ENCODE measurements at regions not wholly inside any gene's neighbourhood (a gene's known extent, or its start where the extent isn't known, plus 50 kb on each side); places are given as distances from the start of the nearest gene placed in this dataset.

GRCh38 chr9:22279636-22280035, 167.0 kb upstream of the DMRTA1 start:
- no peak for DNase-seq
- Histone ChIP-seq H3K27ac (ENCODE audit: insufficient read depth in 1 of 2, low read depth in 1 of 2, low read length in 2 of 2, poor library complexity in 1 of 2, severe bottlenecking in 2 of 2) (no peak overlapping the region), H3K4me1 (ENCODE audit: control extremely low read depth in 1 of 4, control insufficient read depth in 4 of 4, insufficient read depth in 4 of 4, low read length in 3 of 4) (no peaks in the 10 kb centered on the region), H3K4me3 (ENCODE audit: control insufficient read depth in 1 of 7, extremely low read depth in 1 of 7, insufficient read depth in 4 of 7, low read depth in 2 of 7, low read length in 6 of 7) (no peak overlapping the region), H3K36me3 (ENCODE audit: control insufficient read depth in 4 of 4, insufficient read depth in 4 of 4, low read length in 3 of 4) (no peaks in the 10 kb centered on the region), H3K9me3 (ENCODE audit: control extremely low read depth in 1 of 5, control insufficient read depth in 4 of 5, insufficient read depth in 2 of 5, low read depth in 1 of 5, low read length in 4 of 5) (peaks cover 0 to under 1% (median 0%) of the 10 kb centered on the region in 5 experiments), H3K27me3 (replicated peaks in 2 of 5; ENCODE audit: control insufficient read depth in 4 of 5, insufficient read depth in 5 of 5, low read length in 4 of 5) (peaks cover 0 to 3% (median 0%) of the 10 kb centered on the region in 5 experiments)
- POLR2A ChIA-PET, result no interaction called here
- CTCF ChIA-PET, result no interaction called here
- WGBS (ENCODE audit: insufficient coverage), result no CpG with 5 or more reads among the region's 1 CpG

GRCh38 chr9:22285066-22285465, 161.6 kb upstream of the DMRTA1 start:
- CTCF ChIA-PET, result no interaction called here
- POLR2A ChIA-PET, result no interaction called here
- Histone ChIP-seq H3K9me3 (ENCODE audit: control extremely low read depth in 1 of 5, control insufficient read depth in 4 of 5, insufficient read depth in 2 of 5, low read depth in 1 of 5, low read length in 4 of 5) (no peaks in the 10 kb centered on the region), H3K4me3 (ENCODE audit: control insufficient read depth in 1 of 7, extremely low read depth in 1 of 7, insufficient read depth in 4 of 7, low read depth in 2 of 7, low read length in 6 of 7) (no peak overlapping the region), H3K4me1 (ENCODE audit: control extremely low read depth in 1 of 4, control insufficient read depth in 4 of 4, insufficient read depth in 4 of 4, low read length in 3 of 4) (no peaks in the 10 kb centered on the region), H3K27me3 (replicated peaks in 2 of 5; ENCODE audit: control insufficient read depth in 4 of 5, insufficient read depth in 5 of 5, low read length in 4 of 5) (peaks cover 0 to 5% (median 3%) of the 10 kb centered on the region in 5 experiments), H3K36me3 (ENCODE audit: control insufficient read depth in 4 of 4, insufficient read depth in 4 of 4, low read length in 3 of 4) (no peaks in the 10 kb centered on the region), H3K27ac (ENCODE audit: insufficient read depth in 1 of 2, low read depth in 1 of 2, low read length in 2 of 2, poor library complexity in 1 of 2, severe bottlenecking in 2 of 2) (no peak overlapping the region)
- DNase-seq, result no peak
- 88% methylated on average over 1 of the region's 1 CpG for WGBS (ENCODE audit: insufficient coverage)

- Histone ChIP-seq H3K9me3 (ENCODE audit: control extremely low read depth in 1 of 5, control insufficient read depth in 4 of 5, insufficient read depth in 2 of 5, low read depth in 1 of 5, low read length in 4 of 5) (no peaks in the 10 kb centered on the region), H3K36me3 (ENCODE audit: control insufficient read depth in 4 of 4, insufficient read depth in 4 of 4, low read length in 3 of 4) (no peaks in the 10 kb centered on the region), H3K27ac (ENCODE audit: insufficient read depth in 1 of 2, low read depth in 1 of 2, low read length in 2 of 2, poor library complexity in 1 of 2, severe bottlenecking in 2 of 2) (no peak overlapping the region), H3K27me3 (replicated peaks in 2 of 5; ENCODE audit: control insufficient read depth in 4 of 5, insufficient read depth in 5 of 5, low read length in 4 of 5) (peaks cover 0 to 8% (median 3%) of the 10 kb centered on the region in 5 experiments), H3K4me1 (ENCODE audit: control extremely low read depth in 1 of 4, control insufficient read depth in 4 of 4, insufficient read depth in 4 of 4, low read length in 3 of 4) (no peaks in the 10 kb centered on the region), H3K4me3 (ENCODE audit: control insufficient read depth in 1 of 7, extremely low read depth in 1 of 7, insufficient read depth in 4 of 7, low read depth in 2 of 7, low read length in 6 of 7) (no peak overlapping the region)
- no peak for DNase-seq
- ChIA-PET POLR2A (no interaction called here), CTCF (no interaction called here)
- WGBS (ENCODE audit: insufficient coverage), result 100% methylated on average over 1 of the region's 1 CpG
Measured at GRCh38 chr9:22286661-22287060, 160.0 kb upstream of the DMRTA1 start.

- POLR2A ChIA-PET, result no interaction called here
- no peak for DNase-seq
- Histone ChIP-seq H3K36me3 (ENCODE audit: control insufficient read depth in 4 of 4, insufficient read depth in 4 of 4, low read length in 3 of 4) (no peaks in the 10 kb centered on the region), H3K27me3 (replicated peaks in 2 of 5; ENCODE audit: control insufficient read depth in 4 of 5, insufficient read depth in 5 of 5, low read length in 4 of 5) (peaks cover 0 to 8% (median 3%) of the 10 kb centered on the region in 5 experiments), H3K4me3 (ENCODE audit: control insufficient read depth in 1 of 7, extremely low read depth in 1 of 7, insufficient read depth in 4 of 7, low read depth in 2 of 7, low read length in 6 of 7) (no peak overlapping the region), H3K27ac (ENCODE audit: insufficient read depth in 1 of 2, low read depth in 1 of 2, low read length in 2 of 2, poor library complexity in 1 of 2, severe bottlenecking in 2 of 2) (no peak overlapping the region), H3K9me3 (ENCODE audit: control extremely low read depth in 1 of 5, control insufficient read depth in 4 of 5, insufficient read depth in 2 of 5, low read depth in 1 of 5, low read length in 4 of 5) (no peaks in the 10 kb centered on the region), H3K4me1 (ENCODE audit: control extremely low read depth in 1 of 4, control insufficient read depth in 4 of 4, insufficient read depth in 4 of 4, low read length in 3 of 4) (no peaks in the 10 kb centered on the region)
- CTCF ChIA-PET, result no interaction called here
- WGBS (ENCODE audit: insufficient coverage), result no CpG with 5 or more reads among the region's 1 CpG
Measured at GRCh38 chr9:22288661-22289060, 158.0 kb upstream of the DMRTA1 start.

GRCh38 chr9:22307013-22307711, 139.5 kb upstream of the DMRTA1 start:
- Histone ChIP-seq H3K36me3 (ENCODE audit: control insufficient read depth in 4 of 4, insufficient read depth in 4 of 4, low read length in 3 of 4) (no peaks in the 10 kb centered on the region), H3K4me3 (ENCODE audit: control insufficient read depth in 1 of 7, extremely low read depth in 1 of 7, insufficient read depth in 4 of 7, low read depth in 2 of 7, low read length in 6 of 7) (no peak overlapping the region), H3K27ac (ENCODE audit: insufficient read depth in 1 of 2, low read depth in 1 of 2, low read length in 2 of 2, poor library complexity in 1 of 2, severe bottlenecking in 2 of 2) (no peak overlapping the region), H3K27me3 (replicated peaks in 2 of 5; ENCODE audit: control insufficient read depth in 4 of 5, insufficient read depth in 5 of 5, low read length in 4 of 5) (peaks cover 0 to 9% (median 0%) of the 10 kb centered on the region in 5 experiments), H3K4me1 (ENCODE audit: control extremely low read depth in 1 of 4, control insufficient read depth in 4 of 4, insufficient read depth in 4 of 4, low read length in 3 of 4) (no peaks in the 10 kb centered on the region), H3K9me3 (ENCODE audit: control extremely low read depth in 1 of 5, control insufficient read depth in 4 of 5, insufficient read depth in 2 of 5, low read depth in 1 of 5, low read length in 4 of 5) (no peaks in the 10 kb centered on the region)
- POLR2A ChIA-PET, result no interaction called here
- WGBS (ENCODE audit: insufficient coverage), result no CpG with 5 or more reads among the region's 2 CpGs
- peak; percentile 58 to 77 (median 74) for DNase-seq
- CTCF ChIA-PET, result interaction anchor here (0.8 to 3.5 kb wide), 5 partner anchors 9 to 148 kb away, joined by 3 to 27 read pairs (median 6); partner anchors contain the start of gene DMRTA1

- Histone ChIP-seq H3K36me3 (ENCODE audit: control insufficient read depth in 4 of 4, insufficient read depth in 4 of 4, low read length in 3 of 4) (no peaks in the 10 kb centered on the region), H3K27ac (ENCODE audit: insufficient read depth in 1 of 2, low read depth in 1 of 2, low read length in 2 of 2, poor library complexity in 1 of 2, severe bottlenecking in 2 of 2) (no peak overlapping the region), H3K27me3 (replicated peaks in 2 of 5; ENCODE audit: control insufficient read depth in 4 of 5, insufficient read depth in 5 of 5, low read length in 4 of 5) (peaks cover 0 to 6% (median 0%) of the 10 kb centered on the region in 5 experiments), H3K9me3 (ENCODE audit: control extremely low read depth in 1 of 5, control insufficient read depth in 4 of 5, insufficient read depth in 2 of 5, low read depth in 1 of 5, low read length in 4 of 5) (no peaks in the 10 kb centered on the region), H3K4me1 (ENCODE audit: control extremely low read depth in 1 of 4, control insufficient read depth in 4 of 4, insufficient read depth in 4 of 4, low read length in 3 of 4) (no peaks in the 10 kb centered on the region), H3K4me3 (ENCODE audit: control insufficient read depth in 1 of 7, extremely low read depth in 1 of 7, insufficient read depth in 4 of 7, low read depth in 2 of 7, low read length in 6 of 7) (no peak overlapping the region)
- no peak for DNase-seq
- CTCF ChIA-PET, result interaction anchor here (3.2 kb wide), 1 partner anchor 143 kb away, joined by 27 read pairs; no protein-coding TSS in a partner anchor
- POLR2A ChIA-PET, result no interaction called here
Measured at GRCh38 chr9:22308177-22308576, 138.4 kb upstream of the DMRTA1 start.

- Histone ChIP-seq H3K27me3 (replicated peaks in 2 of 5; ENCODE audit: control insufficient read depth in 4 of 5, insufficient read depth in 5 of 5, low read length in 4 of 5) (peaks cover 0 to 2% (median 0%) of the 10 kb centered on the region in 5 experiments), H3K4me1 (ENCODE audit: control extremely low read depth in 1 of 4, control insufficient read depth in 4 of 4, insufficient read depth in 4 of 4, low read length in 3 of 4) (no peaks in the 10 kb centered on the region), H3K9me3 (ENCODE audit: control extremely low read depth in 1 of 5, control insufficient read depth in 4 of 5, insufficient read depth in 2 of 5, low read depth in 1 of 5, low read length in 4 of 5) (peaks cover 0 to 9% (median 5%) of the 10 kb centered on the region in 5 experiments), H3K4me3 (ENCODE audit: control insufficient read depth in 1 of 7, extremely low read depth in 1 of 7, insufficient read depth in 4 of 7, low read depth in 2 of 7, low read length in 6 of 7) (no peak overlapping the region), H3K27ac (ENCODE audit: insufficient read depth in 1 of 2, low read depth in 1 of 2, low read length in 2 of 2, poor library complexity in 1 of 2, severe bottlenecking in 2 of 2) (no peak overlapping the region), H3K36me3 (ENCODE audit: control insufficient read depth in 4 of 4, insufficient read depth in 4 of 4, low read length in 3 of 4) (no peaks in the 10 kb centered on the region)
- WGBS (ENCODE audit: insufficient coverage), result 89% methylated on average over 1 of the region's 1 CpG
- ChIA-PET POLR2A (no interaction called here), CTCF (interaction anchor here (0.6 kb wide), 1 partner anchor 9 kb away, joined by 4 read pairs; no protein-coding TSS in a partner anchor)
- DNase-seq, result no peak
Measured at GRCh38 chr9:22316645-22317044, 130.0 kb upstream of the DMRTA1 start.
